IMR-90 (cell line): ENCODE measurements at regions not wholly inside any gene's neighbourhood (a gene's known extent, or its start where the extent isn't known, plus 50 kb on each side); places are given as distances from the start of the nearest gene placed in this dataset.

ENCODE experiments used
- ATAC-seq: fragments of 200-7000 bp; cut with Tn5 transposase; 2 replicates; pipeline ENCODE4 v1.9.1; 2020; ENCODE audit warnings: low read depth, mild to moderate bottlenecking, moderate library complexity
- BruUV-seq: library from RNA; stranded (reverse); fragments of 400-500 nt; replicated peaks from 2 replicates; lab custom pipeline; 2021; lab: Mats Ljungman, UMichigan
- CTCF ChIA-PET: fragments of 300-600 bp; formaldehyde crosslinking; extraction: SDS; loops from one replicate; lab custom pipeline; 2021; ENCODE audit warnings: antibody characterized with exemption; lab: Yijun Ruan, JAX
- POLR2A ChIA-PET: fragments of 300-600 bp; sonication (Branson Sonifier 250); formaldehyde crosslinking; loops from one replicate; lab custom pipeline; 2022; ENCODE audit warnings: antibody characterized with exemption; ENCODE audit not compliant: unreplicated experiment; lab: Charles Lee
- DNase-seq: peaks from one replicate; pipeline ENCODE4 v3.0.0; 2013
- H2AFZ ChIP-seq: replicated peaks from 2 replicates; pipeline ENCODE3; 2013; ENCODE audit warnings: low read length, mild to moderate bottlenecking; ENCODE audit not compliant: poor library complexity
- H2AK5ac ChIP-seq: 2 replicates; pipeline ENCODE4 v1.6.1; 2013; ENCODE audit warnings: low read depth, low read length, inconsistent platforms
- H2AK9ac ChIP-seq: replicated peaks from 2 replicates; pipeline ENCODE3; 2013; ENCODE audit warnings: mild to moderate bottlenecking, low read depth, low read length, moderate library complexity; ENCODE audit not compliant: poor library complexity
- H2BK120ac ChIP-seq: 2 replicates; pipeline ENCODE4 v1.6.1; 2013; ENCODE audit warnings: low read depth, low read length, inconsistent platforms
- H2BK15ac ChIP-seq: 3 replicates; pipeline ENCODE4 v1.6.1; 2013; ENCODE audit warnings: low read depth, low read length, inconsistent platforms
- H2BK20ac ChIP-seq: 2 replicates; pipeline ENCODE4 v1.6.1; 2013; ENCODE audit warnings: low read depth, mild to moderate bottlenecking, inconsistent platforms, low read length, moderate library complexity
- H2BK5ac ChIP-seq: 2 replicates; pipeline ENCODE4 v1.6.1; 2013; ENCODE audit warnings: mild to moderate bottlenecking, low read depth, low read length, inconsistent platforms; ENCODE audit not compliant: poor library complexity, severe bottlenecking
- H3K14ac ChIP-seq: replicated peaks from 2 replicates; pipeline ENCODE4 v1.6.1; 2013; ENCODE audit warnings: low read depth, low read length, inconsistent platforms
- H3K18ac ChIP-seq: 2 replicates; pipeline ENCODE4 v1.6.1; 2013; ENCODE audit warnings: low read depth, low read length, control low read depth
- H3K23ac ChIP-seq: 2 replicates; pipeline ENCODE4 v1.6.1; 2013; ENCODE audit warnings: low read depth, low read length, inconsistent platforms
- H3K27ac ChIP-seq: 2 replicates; pipeline ENCODE4 v1.5.1; 2013; ENCODE audit warnings: mild to moderate bottlenecking, control low read depth, low read length; ENCODE audit not compliant: insufficient read depth
- H3K27me3 ChIP-seq: 2 replicates; pipeline ENCODE4 v1.6.1; 2013; ENCODE audit warnings: low read length; ENCODE audit not compliant: control insufficient read depth, insufficient read depth
- H3K36me3 ChIP-seq: 2 replicates; pipeline ENCODE4 v1.6.1; 2013; ENCODE audit warnings: low read length, mixed read lengths; ENCODE audit not compliant: control insufficient read depth, insufficient read depth
- H3K4ac ChIP-seq: 2 replicates; pipeline ENCODE4 v1.6.1; 2013; ENCODE audit warnings: low read depth, low read length, inconsistent platforms
- H3K4me1 ChIP-seq: 2 replicates; pipeline ENCODE4 v1.6.1; 2013; ENCODE audit warnings: low read length, mixed read lengths; ENCODE audit not compliant: control insufficient read depth, insufficient read depth
- H3K4me2 ChIP-seq: 2 replicates; pipeline ENCODE4 v1.6.1; 2013; ENCODE audit warnings: low read depth, mild to moderate bottlenecking, control low read depth, low read length, moderate library complexity
- H3K4me3 ChIP-seq: 2 replicates; pipeline ENCODE4 v1.5.1; 2013; ENCODE audit warnings: low read depth, mild to moderate bottlenecking, control low read depth, low read length, moderate library complexity; ENCODE audit not compliant: insufficient read depth
- H3K56ac ChIP-seq: 2 replicates; pipeline ENCODE4 v1.6.1; 2013; ENCODE audit warnings: low read length, inconsistent platforms; ENCODE audit not compliant: insufficient read depth; ENCODE audit errors: extremely low read depth
- H3K79me1 ChIP-seq, 2 experiments: 2 replicates each; pipeline ENCODE4 v1.6.1; 2013; ENCODE audit warnings: low read length in 2 of 2, inconsistent platforms in 1 of 2, low read depth in 1 of 2
- H3K9ac ChIP-seq: 2 replicates; pipeline ENCODE4 v1.6.1; 2013; ENCODE audit warnings: low read depth, low read length, control low read depth
- H3K9me1 ChIP-seq: 2 replicates; pipeline ENCODE4 v1.6.1; 2013; ENCODE audit warnings: low read length, inconsistent platforms; ENCODE audit not compliant: insufficient read depth
- H3K9me3 ChIP-seq: 2 replicates; pipeline ENCODE4 v1.6.1; 2013; ENCODE audit warnings: low read length; ENCODE audit not compliant: control insufficient read depth, insufficient read depth
- H4K20me1 ChIP-seq: 2 replicates; pipeline ENCODE4 v1.6.1; 2013; ENCODE audit warnings: low read length, inconsistent platforms; ENCODE audit not compliant: insufficient read depth
- H4K5ac ChIP-seq: 2 replicates; pipeline ENCODE4 v1.6.1; 2013; ENCODE audit warnings: mild to moderate bottlenecking, low read depth, low read length, control low read depth
- H4K8ac ChIP-seq, 2 experiments: 2 replicates each; pipeline ENCODE4 v1.6.1; 2013; ENCODE audit warnings: low read depth in 2 of 2, low read length in 2 of 2, control low read depth in 1 of 2, inconsistent platforms in 1 of 2
- H4K91ac ChIP-seq: 2 replicates; pipeline ENCODE4 v1.6.1; 2013; ENCODE audit warnings: low read depth, low read length, inconsistent platforms; ENCODE audit not compliant: insufficient read depth
- ELK1 ChIP-seq: fragments of 150-350 bp; IDR thresholded peaks from 2 replicates; pipeline ENCODE4 v1.6.1; 2016; ENCODE audit warnings: low read depth, mild to moderate bottlenecking, low read length, moderate library complexity, borderline replicate concordance
- MAFK ChIP-seq: IDR thresholded peaks from 2 replicates; pipeline ENCODE4 v1.6.1; 2012; ENCODE audit warnings: low read depth, low read length, improper control_type of control experiment
- WGBS, 2 experiments: methylation state at CpG; one replicate each; pipeline versions ENCODE4 v1.1.5 to v1.1.7; 2013; ENCODE audit warnings: missing lambda C conversion rate in 2 of 2; ENCODE audit not compliant: insufficient read length in 1 of 2; ENCODE audit errors: extremely low coverage in 2 of 2; 5-methylcytosine and 5-hydroxymethylcytosine counted together
- dilution Hi-C: fragments of 300-500 bp; cut with HindIII; formaldehyde crosslinking; loops from one replicate; pipeline ENCODE4 v1.14.3; 2018; ENCODE audit warnings: low sequenced_read_pairs; ENCODE audit not compliant: unreplicated experiment
- in situ Hi-C: fragments of 300-500 bp; cut with MboI; formaldehyde crosslinking; loops from 3 replicates; pipeline ENCODE4 v1.14.3; 2019; ENCODE audit warnings: low sequenced_read_pairs, inconsistent platforms, mixed read lengths
- intact Hi-C: fragments of 100-400 bp; cut with micrococcal nuclease; formaldehyde crosslinking; loops from 2 replicates; pipeline ENCODE4 v1.10.0; 2022

- H3K4me3 ChIP-seq = no peak overlapping the region
- H3K23ac ChIP-seq = no peak overlapping the region
- H2BK20ac ChIP-seq = no peak overlapping the region
- no CpG with 5 or more reads among the region's 3 CpGs for WGBS, 2 experiments
- in situ Hi-C loops = no loop called here
- H2AK9ac ChIP-seq = no peak overlapping the region
- H3K56ac ChIP-seq = no peak overlapping the region
- H2AFZ ChIP-seq = no peak overlapping the region
- no peaks in the 10 kb centered on the region for H3K27me3 ChIP-seq
- no peak overlapping the region for H4K5ac ChIP-seq
- H3K9me3 ChIP-seq = no peaks in the 10 kb centered on the region
- H2BK120ac ChIP-seq = no peak overlapping the region
- intact Hi-C loops = no loop called here
- H3K9me1 ChIP-seq = no peaks in the 10 kb centered on the region
- H3K4me2 ChIP-seq = no peak overlapping the region
- H2BK5ac ChIP-seq = no peak overlapping the region
- no peaks in the 10 kb centered on the region for H4K20me1 ChIP-seq
- H3K9ac ChIP-seq = no peak overlapping the region
- no peaks in the 10 kb centered on the region for H3K4me1 ChIP-seq
- H4K8ac ChIP-seq = no peak overlapping the region
- no peak overlapping the region for H2AK5ac ChIP-seq
- H3K18ac ChIP-seq = no peak overlapping the region
- no peak overlapping the region for H3K4ac ChIP-seq
- no peak for ATAC-seq
- no peak overlapping the region for H4K91ac ChIP-seq
- H2BK15ac ChIP-seq = no peak overlapping the region
- ChIA-PET POLR2A (no interaction called here), CTCF (no interaction called here)
- BruUV-seq = no TSS peak
- dilution Hi-C loops = no loop called here
- TF ChIP-seq MAFK = no peak
- no peak for TF ChIP-seq ELK1
- no peak overlapping the region for H3K14ac ChIP-seq
- DNase-seq = no peak
- H3K36me3 ChIP-seq = no peaks in the 10 kb centered on the region
- H3K27ac ChIP-seq = no peak overlapping the region
- no peaks in the 10 kb centered on the region for H3K79me1 ChIP-seq
Observed at GRCh38 chr6:92710048-92710447, 709.3 kb downstream of the EPHA7 start.
